ENCODE measurements at regions not wholly inside any gene's neighbourhood (a gene's known extent, or its start where the extent isn't known, plus 50 kb on each side); places are given as distances from the start of the nearest gene placed in this dataset.

GRCh38 chr12:98253207-98254037, 262.0 kb upstream of the TMPO start:
- peaks cover 0 to 2% of the 10 kb centered on the region in 2 donors for H3K9me3 Mint-ChIP-seq
- intact Hi-C loops (cut with micrococcal nuclease) = no loop called here
- H3K36me3 Mint-ChIP-seq = no peaks in the 10 kb centered on the region
- H3K27ac Mint-ChIP-seq = no peak overlapping the region
- H3K4me3 Mint-ChIP-seq = no peak overlapping the region
- ATAC-seq (no peak), DNase-seq (no peak)
- H3K4me3 ChIP-seq (ENCODE audit: low read length) = no peak overlapping the region
- H3K4me1 ChIP-seq (ENCODE audit: control insufficient read depth, insufficient read depth, low read length) = no peaks in the 10 kb centered on the region
- 75% methylated on average over 7 of the region's 7 CpGs for WGBS (ENCODE audit: insufficient coverage)
- no peak for TF ChIP-seq CTCF (IDR thresholded peaks at IDR 0.05)
- H3K4me1 Mint-ChIP-seq = no peaks in the 10 kb centered on the region
- peaks cover 0 to 3% of the 10 kb centered on the region in 2 donors for H3K27me3 Mint-ChIP-seq (ENCODE audit: low read depth in 2 of 2)
- no peak overlapping the region for H3K27ac ChIP-seq (ENCODE audit: low read length)
- no peaks in the 10 kb centered on the region for H3K9me3 ChIP-seq (ENCODE audit: control insufficient read depth, insufficient read depth, low read length)
- no peaks in the 10 kb centered on the region for H3K36me3 ChIP-seq (ENCODE audit: control insufficient read depth, insufficient read depth, low read length)
- no peaks in the 10 kb centered on the region for H3K27me3 ChIP-seq (ENCODE audit: control insufficient read depth, insufficient read depth, low read length)

GRCh38 chr12:98256830-98257229, 258.6 kb upstream of the TMPO start:
- H3K27me3 Mint-ChIP-seq (ENCODE audit: low read depth in 2 of 2) = peaks cover 0 to 3% of the 10 kb centered on the region in 2 donors
- H3K27me3 ChIP-seq (ENCODE audit: control insufficient read depth, insufficient read depth, low read length) = no peaks in the 10 kb centered on the region
- no peak overlapping the region for H3K27ac ChIP-seq (ENCODE audit: low read length)
- TF ChIP-seq CTCF (IDR thresholded peaks at IDR 0.05) = no peak
- H3K4me1 Mint-ChIP-seq = no peaks in the 10 kb centered on the region
- no peaks in the 10 kb centered on the region for H3K36me3 Mint-ChIP-seq
- no peak overlapping the region for H3K27ac Mint-ChIP-seq
- intact Hi-C loops (cut with micrococcal nuclease) = no loop called here
- H3K4me3 Mint-ChIP-seq = no peak overlapping the region
- WGBS (ENCODE audit: insufficient coverage) = no CpG with 5 or more reads among the region's 1 CpG
- H3K9me3 Mint-ChIP-seq = no peaks in the 10 kb centered on the region
- no peaks in the 10 kb centered on the region for H3K36me3 ChIP-seq (ENCODE audit: control insufficient read depth, insufficient read depth, low read length)
- no peaks in the 10 kb centered on the region for H3K9me3 ChIP-seq (ENCODE audit: control insufficient read depth, insufficient read depth, low read length)
- H3K4me3 ChIP-seq (ENCODE audit: low read length) = no peak overlapping the region
- no peaks in the 10 kb centered on the region for H3K4me1 ChIP-seq (ENCODE audit: control insufficient read depth, insufficient read depth, low read length)
- no peak for ATAC-seq
- DNase-seq = no peak

- Histone ChIP-seq H3K36me3 (ENCODE audit: control insufficient read depth, insufficient read depth, low read length) (no peaks in the 10 kb centered on the region), H3K4me1 (ENCODE audit: control insufficient read depth, insufficient read depth, low read length) (no peaks in the 10 kb centered on the region), H3K4me3 (ENCODE audit: low read length) (no peak overlapping the region), H3K27me3 (ENCODE audit: control insufficient read depth, insufficient read depth, low read length) (no peaks in the 10 kb centered on the region), H3K27ac (ENCODE audit: low read length) (no peak overlapping the region), H3K9me3 (ENCODE audit: control insufficient read depth, insufficient read depth, low read length) (no peaks in the 10 kb centered on the region)
- DNase-seq = no peak
- no peak for TF ChIP-seq CTCF (IDR thresholded peaks at IDR 0.05)
- Mint-ChIP-seq H3K9me3 (no peaks in the 10 kb centered on the region), H3K4me3 (no peak overlapping the region), H3K27ac (no peak overlapping the region), H3K36me3 (no peaks in the 10 kb centered on the region), H3K27me3 (ENCODE audit: low read depth in 2 of 2) (peaks cover 0 to 6% of the 10 kb centered on the region in 2 donors), H3K4me1 (no peaks in the 10 kb centered on the region)
- intact Hi-C loops (cut with micrococcal nuclease) = no loop called here
- WGBS (ENCODE audit: insufficient coverage) = 69% methylated on average over 2 of the region's 5 CpGs
- no peak for ATAC-seq
Observed at GRCh38 chr12:98259693-98260092, 255.7 kb upstream of the TMPO start.

DNA sequence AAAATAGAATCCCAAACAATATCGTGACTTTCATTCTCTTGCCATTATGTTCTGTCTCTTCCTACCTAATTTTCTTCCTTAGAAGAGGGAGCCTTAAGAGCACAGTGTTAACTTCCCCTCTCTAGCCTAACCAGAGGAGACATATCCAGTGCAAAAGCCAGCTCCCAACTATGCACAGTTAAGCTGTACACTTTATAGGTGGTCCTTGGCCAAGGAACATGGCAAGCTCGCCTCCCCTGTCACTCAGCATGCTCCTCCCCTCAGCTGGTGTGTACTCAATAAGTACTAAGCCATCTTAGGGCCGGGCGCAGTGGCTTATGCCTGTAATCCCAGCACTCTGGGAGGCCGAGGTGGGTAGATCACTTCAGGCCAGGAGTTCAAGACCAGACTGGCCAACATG, 255.1 kb upstream of the TMPO start:
- H3K4me3 ChIP-seq (ENCODE audit: low read length) = no peak overlapping the region
- TF ChIP-seq CTCF (IDR thresholded peaks at IDR 0.05) = no peak
- H3K9me3 ChIP-seq (ENCODE audit: control insufficient read depth, insufficient read depth, low read length) = no peaks in the 10 kb centered on the region
- H3K27ac Mint-ChIP-seq = no peak overlapping the region
- peaks cover 0 to 6% of the 10 kb centered on the region in 2 donors for H3K27me3 Mint-ChIP-seq (ENCODE audit: low read depth in 2 of 2)
- H3K4me1 ChIP-seq (ENCODE audit: control insufficient read depth, insufficient read depth, low read length) = no peaks in the 10 kb centered on the region
- no peaks in the 10 kb centered on the region for H3K36me3 ChIP-seq (ENCODE audit: control insufficient read depth, insufficient read depth, low read length)
- H3K9me3 Mint-ChIP-seq = no peaks in the 10 kb centered on the region
- WGBS (ENCODE audit: insufficient coverage) = 82% methylated on average over 5 of the region's 5 CpGs
- DNase-seq (no peak), ATAC-seq (no peak)
- intact Hi-C loops (cut with micrococcal nuclease) = no loop called here
- H3K27me3 ChIP-seq (ENCODE audit: control insufficient read depth, insufficient read depth, low read length) = no peaks in the 10 kb centered on the region
- no peak overlapping the region for H3K27ac ChIP-seq (ENCODE audit: low read length)
- no peaks in the 10 kb centered on the region for H3K4me1 Mint-ChIP-seq
- no peak overlapping the region for H3K4me3 Mint-ChIP-seq
- no peaks in the 10 kb centered on the region for H3K36me3 Mint-ChIP-seq
